Mucosa of rectum (tissue), 2 donors: ENCODE measurements at regions not wholly inside any gene's neighbourhood (a gene's known extent, or its start where the extent isn't known, plus 50 kb on each side); places are given as distances from the start of the nearest gene placed in this dataset.
A peak's percentile ranks its signal among the peaks of the same experiment; 100 is the strongest.

Experiments used
- H3K27ac ChIP-seq, 2 donors: one replicate each; pipeline ENCODE4 v1.7.0; 2013; ENCODE audit warnings: inconsistent platforms in 2 of 2, low read depth in 2 of 2, low read length in 2 of 2
- H3K27me3 ChIP-seq, 2 donors: one replicate each; pipeline ENCODE4 v1.7.0; 2013; ENCODE audit warnings: low read length in 2 of 2; ENCODE audit not compliant: control insufficient read depth in 2 of 2, insufficient read depth in 2 of 2
- H3K36me3 ChIP-seq, 2 donors: one replicate each; pipeline ENCODE4 v1.7.0; 2013; ENCODE audit warnings: low read length in 2 of 2; ENCODE audit not compliant: control insufficient read depth in 2 of 2, insufficient read depth in 2 of 2
- H3K4me1 ChIP-seq, 2 donors: one replicate each; pipeline ENCODE4 v1.7.0; 2013; ENCODE audit warnings: low read length in 2 of 2, mild to moderate bottlenecking in 1 of 2; ENCODE audit not compliant: control insufficient read depth in 2 of 2, insufficient read depth in 2 of 2
- H3K4me3 ChIP-seq, 2 donors: one replicate each; pipeline ENCODE4 v1.7.0; 2013; ENCODE audit warnings: low read length in 2 of 2
- H3K9ac ChIP-seq, 2 donors: one replicate each; pipeline ENCODE4 v1.7.0; 2013; ENCODE audit warnings: low read length in 2 of 2, low read depth in 1 of 2, mild to moderate bottlenecking in 1 of 2
- H3K9me3 ChIP-seq, 2 donors: one replicate each; pipeline ENCODE4 v1.7.0; 2013; ENCODE audit warnings: low read length in 2 of 2; ENCODE audit not compliant: control insufficient read depth in 2 of 2
- donor health status: healthy.
- donor health status: Normal muscosa, but diverticular disease.

- Histone ChIP-seq H3K36me3 (no peaks in the 10 kb centered on the region), H3K27ac (no peak overlapping the region), H3K9me3 (no peaks in the 10 kb centered on the region), H3K4me3 (peak overlapping the region; percentile 75 to 86), H3K27me3 (no peaks in the 10 kb centered on the region), H3K9ac (peak overlapping the region; percentile 69 to 72), H3K4me1 (peaks cover 0 to 3% of the 10 kb centered on the region in 2 donors)
Observed at GRCh38 chr5:69043655-69043996, 50.2 kb upstream of the SLC30A5 start.
